Endothelial cell (in vitro differentiated cells): ENCODE measurements at regions not wholly inside any gene's neighbourhood (a gene's known extent, or its start where the extent isn't known, plus 50 kb on each side); places are given as distances from the start of the nearest gene placed in this dataset.

Source experiments
- DNase-seq: peaks from one replicate; pipeline ENCODE4 v3.0.0; 2021; ENCODE audit warnings: low spot score
- H3K27ac Mint-ChIP-seq: one replicate; pipeline ENCODE4 v1.8.0; 2021; ENCODE audit warnings: mixed read lengths, inconsistent platforms; ENCODE audit not compliant: unreplicated experiment
- H3K27me3 Mint-ChIP-seq: one replicate; pipeline ENCODE4 v1.8.0; 2021; ENCODE audit warnings: mild to moderate bottlenecking, moderate library complexity, mixed read lengths, inconsistent platforms; ENCODE audit not compliant: unreplicated experiment
- H3K36me3 Mint-ChIP-seq: one replicate; pipeline ENCODE4 v1.8.0; 2021; ENCODE audit warnings: mild to moderate bottlenecking, low read depth, mixed read lengths, inconsistent platforms; ENCODE audit not compliant: unreplicated experiment
- H3K4me1 Mint-ChIP-seq: one replicate; pipeline ENCODE4 v1.8.0; 2021; ENCODE audit warnings: mild to moderate bottlenecking, mixed read lengths, inconsistent platforms; ENCODE audit not compliant: unreplicated experiment
- H3K4me3 Mint-ChIP-seq: one replicate; pipeline ENCODE4 v1.8.0; 2021; ENCODE audit warnings: mild to moderate bottlenecking, mixed read lengths, inconsistent platforms; ENCODE audit not compliant: unreplicated experiment
- H3K9me3 Mint-ChIP-seq: one replicate; pipeline ENCODE4 v1.8.0; 2021; ENCODE audit warnings: mixed read lengths, inconsistent platforms; ENCODE audit not compliant: unreplicated experiment
- CTCF ChIP-seq: fragments of 200-600 bp; sonication (generic); IDR thresholded peaks from one replicate; pipeline ENCODE4 v1.5.0; 2021; ENCODE audit warnings: antibody characterized with exemption; ENCODE audit not compliant: unreplicated experiment

GRCh38 chr6:104630955-104631354 is 228.8 kb downstream of the HACE1 start:
- no peak for TF ChIP-seq CTCF
- H3K27me3 Mint-ChIP-seq: no peaks in the 10 kb centered on the region
- H3K27ac Mint-ChIP-seq: no peak overlapping the region
- H3K4me3 Mint-ChIP-seq: no peak overlapping the region
- H3K36me3 Mint-ChIP-seq: no peaks in the 10 kb centered on the region
- peaks cover 11% of the 10 kb centered on the region for H3K4me1 Mint-ChIP-seq
- DNase-seq: no peak
- no peaks in the 10 kb centered on the region for H3K9me3 Mint-ChIP-seq

- no peak for DNase-seq
- H3K36me3 Mint-ChIP-seq: no peaks in the 10 kb centered on the region
Measured at GRCh38 chr6:104630522-104630921, 229.2 kb downstream of the HACE1 start.

GRCh38 chr6:104629826-104630225 is 229.9 kb downstream of the HACE1 start:
- no peaks in the 10 kb centered on the region for H3K27me3 Mint-ChIP-seq
- H3K4me1 Mint-ChIP-seq: peaks cover 11% of the 10 kb centered on the region
- no peaks in the 10 kb centered on the region for H3K36me3 Mint-ChIP-seq
- H3K27ac Mint-ChIP-seq: peak overlapping the region; percentile 11
- TF ChIP-seq CTCF: no peak
- H3K9me3 Mint-ChIP-seq: no peaks in the 10 kb centered on the region
- no peak overlapping the region for H3K4me3 Mint-ChIP-seq
- DNase-seq: no peak

More at GRCh38 chr6:104630522-104630921, 229.2 kb downstream of the HACE1 start:
- H3K27me3 Mint-ChIP-seq: no peaks in the 10 kb centered on the region
- no peak overlapping the region for H3K27ac Mint-ChIP-seq
- peaks cover 11% of the 10 kb centered on the region for H3K4me1 Mint-ChIP-seq
- H3K4me3 Mint-ChIP-seq: no peak overlapping the region
- TF ChIP-seq CTCF: no peak
- H3K9me3 Mint-ChIP-seq: no peaks in the 10 kb centered on the region

GRCh38 chr6:104625536-104625935 is 234.2 kb downstream of the HACE1 start:
- peaks cover 9% of the 10 kb centered on the region for H3K4me1 Mint-ChIP-seq
- no peak for TF ChIP-seq CTCF
- no peak for DNase-seq
- H3K36me3 Mint-ChIP-seq: no peaks in the 10 kb centered on the region
- H3K27me3 Mint-ChIP-seq: no peaks in the 10 kb centered on the region
- no peaks in the 10 kb centered on the region for H3K9me3 Mint-ChIP-seq
- no peak overlapping the region for H3K4me3 Mint-ChIP-seq
- H3K27ac Mint-ChIP-seq: no peak overlapping the region

- Mint-ChIP-seq H3K27ac (no peak overlapping the region), H3K27me3 (no peaks in the 10 kb centered on the region), H3K4me1 (peaks cover 3% of the 10 kb centered on the region), H3K9me3 (no peaks in the 10 kb centered on the region), H3K4me3 (no peak overlapping the region), H3K36me3 (no peaks in the 10 kb centered on the region)
- DNase-seq: peak; percentile 40
- TF ChIP-seq CTCF: no peak
Measured at GRCh38 chr6:104623052-104623690, 236.5 kb downstream of the HACE1 start.
